K562 (cell line): ENCODE measurements at regions not wholly inside any gene's neighbourhood (a gene's known extent, or its start where the extent isn't known, plus 50 kb on each side); places are given as distances from the start of the nearest gene placed in this dataset.

Source experiments
- ATAC-seq: fragments of 200-7000 bp; cut with Tn5 transposase; 3 replicates; pipeline ENCODE4 v1.9.1; 2020; ENCODE audit warnings: moderate library complexity
- BruUV-seq: library from RNA; stranded (reverse); fragments of 400-500 nt; replicated peaks from 2 replicates; lab custom pipeline; 2021; lab: Mats Ljungman, UMichigan
- CTCF ChIA-PET: fragments of 300-600 bp; formaldehyde crosslinking; extraction: SDS; loops from one replicate; lab custom pipeline; 2021; ENCODE audit warnings: low intra/inter-chr PET ratio; lab: Yijun Ruan, JAX
- POLR2A ChIA-PET: fragments of 300-600, 350-650 bp; sonication (Branson Sonifier 250); formaldehyde crosslinking; extraction: SDS; loops from one replicate; lab custom pipeline; 2021; ENCODE audit warnings: antibody characterized with exemption, inconsistent platforms; lab: Yijun Ruan, JAX
- DNase-seq, 4 experiments: peaks; one replicate each; pipeline versions ENCODE4 v3.0.0 to v3.0.0-alpha.2; 2011 to 2018; ENCODE audit warnings: low spot score in 3 of 4, mixed read lengths in 3 of 4; ENCODE audit errors: extremely low read depth in 1 of 4
- FAIRE-seq: peaks from 2 replicates; lab custom pipeline; 2011; peaks lifted over from hg19 to GRCh38; lab: Jason Lieb, UNC
- H2AFZ ChIP-seq: 2 replicates; pipeline ENCODE4 v1.6.0; 2011; ENCODE audit warnings: low read depth, low read length, control low read depth, inconsistent platforms
- H3K27ac ChIP-seq: fragments of 200-600 bp; 3 replicates; pipeline ENCODE4 v1.8.0; 2011; ENCODE audit warnings: low read depth, mild to moderate bottlenecking, control low read depth, inconsistent platforms, low read length, moderate library complexity, mixed read lengths; ENCODE audit errors: extremely low read depth
- H3K27me3 ChIP-seq, 2 experiments: fragments of 300-600 bp in 1 of 2; 2 replicates in 1 of 2; 3 replicates in 1 of 2; pipeline versions ENCODE4 v1.6.0 to v1.8.0; 2011; ENCODE audit warnings: inconsistent platforms in 2 of 2, low read length in 2 of 2, mild to moderate bottlenecking in 1 of 2, mixed read lengths in 1 of 2, moderate library complexity in 1 of 2; ENCODE audit not compliant: control insufficient read depth in 2 of 2, insufficient read depth in 2 of 2
- H3K36me3 ChIP-seq: fragments of 300-600 bp; 3 replicates; pipeline ENCODE4 v1.8.0; 2011; ENCODE audit warnings: mild to moderate bottlenecking, low read length, inconsistent platforms; ENCODE audit not compliant: control insufficient read depth, insufficient read depth
- H3K4me1 ChIP-seq, 2 experiments: fragments of 200-600 bp in 1 of 2; replicated peaks in 1 of 2; 2 replicates in 1 of 2; 3 replicates in 1 of 2; pipeline versions ENCODE4 v1.5.1 to v1.8.0; 2011; ENCODE audit warnings: inconsistent platforms in 2 of 2, low read length in 2 of 2, mild to moderate bottlenecking in 1 of 2, mixed read lengths in 1 of 2, moderate library complexity in 1 of 2; ENCODE audit not compliant: control insufficient read depth in 2 of 2, insufficient read depth in 2 of 2
- H3K4me2 ChIP-seq: 2 replicates; pipeline ENCODE4 v1.6.1; 2011; ENCODE audit warnings: low read length, control low read depth, inconsistent platforms, mixed read lengths; ENCODE audit not compliant: insufficient read depth
- H3K4me3 ChIP-seq: fragments of 200-600 bp; sonication (generic), shearing (Covaris generic); 2 replicates; pipeline ENCODE4 v1.5.1; 2016; ENCODE audit warnings: control low read depth, inconsistent platforms
- H3K79me2 ChIP-seq: fragments of 200-600 bp; 3 replicates; pipeline ENCODE4 v1.8.0; 2011; ENCODE audit warnings: low read length, inconsistent platforms; ENCODE audit not compliant: control insufficient read depth, insufficient read depth
- H3K9ac ChIP-seq, 2 experiments: 2 replicates each; pipeline versions ENCODE4 v1.6.0 to v1.6.1; 2011; ENCODE audit warnings: low read depth in 2 of 2, low read length in 2 of 2, control low read depth in 1 of 2, inconsistent platforms in 1 of 2, mild to moderate bottlenecking in 1 of 2, mixed read lengths in 1 of 2; ENCODE audit not compliant: insufficient read depth in 1 of 2
- H3K9me1 ChIP-seq: one replicate; pipeline ENCODE4 v1.6.0; 2011; ENCODE audit warnings: inconsistent platforms, mild to moderate bottlenecking, low read length, moderate library complexity; ENCODE audit not compliant: control insufficient read depth, insufficient read depth
- H3K9me3 ChIP-seq: replicated peaks from 2 replicates; pipeline ENCODE4 v1.5.1; 2011; ENCODE audit warnings: low read depth, low read length, inconsistent platforms; ENCODE audit not compliant: control insufficient read depth, insufficient read depth
- H4K20me1 ChIP-seq: replicated peaks from 2 replicates; pipeline ENCODE4 v1.6.1; 2011; ENCODE audit warnings: low read length, inconsistent platforms, mixed read lengths; ENCODE audit not compliant: control insufficient read depth, insufficient read depth
- ATF1 ChIP-seq, 2 experiments: fragments of 450-650 bp in 1 of 2; IDR thresholded peaks; 2 replicates each; pipeline ENCODE4 v1.6.1; 2016; ENCODE audit warnings: missing compliant biosample characterization in 1 of 2, missing genetic modification characterization in 1 of 2
- CBX2 ChIP-seq: fragments of 200-600 bp; sonication (generic); IDR thresholded peaks from one replicate; pipeline ENCODE4 v1.6.1; 2012; ENCODE audit warnings: mild to moderate bottlenecking, low read length, inconsistent platforms; ENCODE audit not compliant: insufficient read depth, poor library complexity, severe bottlenecking
- ELF2 ChIP-seq: fragments of 250-450 bp; sonication (Bioruptor Pico); IDR thresholded peaks from 2 replicates; pipeline ENCODE4 v1.5.0; 2021; ENCODE audit warnings: mild to moderate bottlenecking
- ELF4 ChIP-seq: fragments of 450-650 bp; formaldehyde crosslinking; IDR thresholded peaks from 2 replicates; pipeline ENCODE4 v1.4.0; 2022; ENCODE audit warnings: missing genetic modification characterization
- IRF9 ChIP-seq: fragments of 450-650 bp; IDR thresholded peaks from 2 replicates; pipeline ENCODE4 v1.6.1; 2016; ENCODE audit warnings: missing biosample characterization, missing genetic modification characterization
- PHF21A ChIP-seq: fragments of 450-650 bp; IDR thresholded peaks from 2 replicates; pipeline ENCODE4 v1.6.1; 2017; ENCODE audit warnings: low read depth, borderline replicate concordance
- SIX5 ChIP-seq, 2 experiments: IDR thresholded peaks; 2 replicates each; pipeline ENCODE4 v1.6.1; 2011; ENCODE audit warnings: low read length in 2 of 2, borderline replicate concordance in 1 of 2, low read depth in 1 of 2, mild to moderate bottlenecking in 1 of 2, moderate library complexity in 1 of 2; ENCODE audit not compliant: insufficient read depth in 1 of 2
- SMAD4 ChIP-seq: fragments of 250-450 bp; sonication (Bioruptor Pico); conservative IDR thresholded peaks from 2 replicates; pipeline ENCODE4 v1.8.0; 2021; ENCODE audit warnings: inconsistent platforms, mild to moderate bottlenecking, moderate library complexity
- SRF ChIP-seq, 2 experiments: fragments of 250-450, 450-650 bp in 1 of 2; sonication (Bioruptor Pico) in 1 of 2; sonication (generic) in 1 of 2; formaldehyde crosslinking; IDR thresholded peaks; 2 replicates each; pipeline versions ENCODE4 v1.5.0 to v1.5.1; 2020 to 2022; ENCODE audit warnings: mild to moderate bottlenecking in 1 of 2, missing genetic modification reagents in 1 of 2
- ZNF184 ChIP-seq: sonication (generic); formaldehyde crosslinking; IDR thresholded peaks from 2 replicates; pipeline ENCODE4 v1.5.0; 2020; ENCODE audit warnings: missing genetic modification reagents
- ZNF232 ChIP-seq: sonication (generic); formaldehyde crosslinking; IDR thresholded peaks from 2 replicates; pipeline ENCODE4 v1.8.0; 2022; ENCODE audit warnings: mild to moderate bottlenecking, missing genetic modification reagents
- ZNF518B ChIP-seq: fragments of 250-450 bp; sonication (Bioruptor Pico); IDR thresholded peaks from 2 replicates; pipeline ENCODE4 v1.5.0; 2021; ENCODE audit warnings: mild to moderate bottlenecking, moderate library complexity
- WGBS: fragments of 100-300 bp; shearing (Covaris generic); methylation state at CpG from one replicate; pipeline ENCODE4 v1.1.6; 2016; ENCODE audit warnings: low coverage, mixed read lengths; ENCODE audit not compliant: insufficient coverage; ENCODE audit errors: missing lambda C conversion rate; 5-methylcytosine and 5-hydroxymethylcytosine counted together
- in situ Hi-C: fragments of 300-500 bp; cut with MboI; formaldehyde crosslinking; loops from 4 replicates; pipeline ENCODE4 v1.15.0; 2018; ENCODE audit warnings: inconsistent platforms, mixed read lengths
- intact Hi-C: fragments of 100-400 bp; cut with micrococcal nuclease; formaldehyde crosslinking; loops from 2 replicates; pipeline ENCODE4 v1.14.2; 2022

GRCh38 chr7:17584822-17585221 is 286.4 kb downstream of the AHR start:
- no peak for DNase-seq
- Histone ChIP-seq H3K36me3 (no peaks in the 10 kb centered on the region), H3K9me1 (no peaks in the 10 kb centered on the region), H3K4me2 (no peak overlapping the region), H3K79me2 (no peaks in the 10 kb centered on the region), H3K9ac (no peak overlapping the region), H3K27ac (no peak overlapping the region), H4K20me1 (no peaks in the 10 kb centered on the region), H3K9me3 (no peaks in the 10 kb centered on the region), H3K4me1 (no peaks in the 10 kb centered on the region), H2AFZ (no peak overlapping the region), H3K4me3 (no peak overlapping the region), H3K27me3 (no peaks in the 10 kb centered on the region)
- in situ Hi-C loops (no loop called here), intact Hi-C loops (no loop called here)
- ATAC-seq: no peak
- ChIA-PET POLR2A (no interaction called here), CTCF (no interaction called here)
- no peak for FAIRE-seq
- no TSS peak for BruUV-seq
- TF ChIP-seq ZNF184 (CRISPR knock-in tag): no peak
- no peak for TF ChIP-seq ZNF518B (CRISPR knock-in tag)
- TF ChIP-seq PHF21A: no peak
- no peak for TF ChIP-seq CBX2
- TF ChIP-seq ELF2 (CRISPR knock-in tag): no peak
- no peak for TF ChIP-seq SRF (CRISPR knock-in tag; IDR thresholded peaks at IDR 0.05)
- no peak for TF ChIP-seq SMAD4
- no peak for TF ChIP-seq ZNF232 (CRISPR knock-in tag)
- TF ChIP-seq ELF4: no peak
- no peak for TF ChIP-seq IRF9 (tag)
- no peak for TF ChIP-seq ATF1 (CRISPR knock-in tag; IDR thresholded peaks at IDR 0.05)
- TF ChIP-seq ATF1 (tag; IDR thresholded peaks at IDR 0.05): no peak
- no peak for TF ChIP-seq SIX5 (IDR thresholded peaks at IDR 0.05; ENCODE audit: borderline replicate concordance in 1 of 2, insufficient read depth in 1 of 2, low read depth in 1 of 2, low read length in 2 of 2)
- 8% methylated on average over 1 of the region's 1 CpG for WGBS
